ENCODE measurements at regions not wholly inside any gene's neighbourhood (a gene's known extent, or its start where the extent isn't known, plus 50 kb on each side); places are given as distances from the start of the nearest gene placed in this dataset.
A peak's percentile ranks its signal among the peaks of the same experiment; 100 is the strongest.
"Not testable (repeated sequence)": the region's sequence is repeated elsewhere in the genome, so short reads cannot be mapped to it uniquely, and the experiment has no call there.

DNA sequence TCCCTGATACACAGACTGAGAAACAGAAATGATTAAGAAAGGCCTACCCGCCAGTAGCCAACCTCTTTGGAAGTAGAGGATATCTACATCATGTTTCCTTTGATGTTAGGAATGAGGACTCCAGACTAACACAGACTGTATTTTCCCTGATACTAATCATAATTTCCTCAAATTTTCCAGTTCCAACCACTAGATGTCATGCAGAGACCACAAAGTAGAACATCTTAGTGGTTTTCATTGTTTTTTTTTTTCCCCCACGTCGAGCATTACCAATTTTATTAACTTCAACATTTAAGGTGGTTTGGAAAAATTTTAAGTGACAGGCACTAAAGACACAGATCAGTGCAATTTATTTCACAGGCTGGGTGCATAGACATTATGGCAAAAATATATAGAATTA is 303.6 kb downstream of the ANKRD30BL start:
- not testable (repeated sequence) for H3K4me3 Mint-ChIP-seq; H3K27me3 Mint-ChIP-seq (ENCODE audit: low read depth); H3K4me1 Mint-ChIP-seq; H3K36me3 Mint-ChIP-seq (ENCODE audit: low read depth); H3K9me3 Mint-ChIP-seq; H3K27ac Mint-ChIP-seq
- TF ChIP-seq, protein P1, sequence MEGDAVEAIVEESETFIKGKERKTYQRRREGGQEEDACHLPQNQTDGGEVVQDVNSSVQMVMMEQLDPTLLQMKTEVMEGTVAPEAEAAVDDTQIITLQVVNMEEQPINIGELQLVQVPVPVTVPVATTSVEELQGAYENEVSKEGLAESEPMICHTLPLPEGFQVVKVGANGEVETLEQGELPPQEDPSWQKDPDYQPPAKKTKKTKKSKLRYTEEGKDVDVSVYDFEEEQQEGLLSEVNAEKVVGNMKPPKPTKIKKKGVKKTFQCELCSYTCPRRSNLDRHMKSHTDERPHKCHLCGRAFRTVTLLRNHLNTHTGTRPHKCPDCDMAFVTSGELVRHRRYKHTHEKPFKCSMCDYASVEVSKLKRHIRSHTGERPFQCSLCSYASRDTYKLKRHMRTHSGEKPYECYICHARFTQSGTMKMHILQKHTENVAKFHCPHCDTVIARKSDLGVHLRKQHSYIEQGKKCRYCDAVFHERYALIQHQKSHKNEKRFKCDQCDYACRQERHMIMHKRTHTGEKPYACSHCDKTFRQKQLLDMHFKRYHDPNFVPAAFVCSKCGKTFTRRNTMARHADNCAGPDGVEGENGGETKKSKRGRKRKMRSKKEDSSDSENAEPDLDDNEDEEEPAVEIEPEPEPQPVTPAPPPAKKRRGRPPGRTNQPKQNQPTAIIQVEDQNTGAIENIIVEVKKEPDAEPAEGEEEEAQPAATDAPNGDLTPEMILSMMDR (IDR thresholded peaks at IDR 0.05; ENCODE audit: unreplicated experiment in 3 of 3), result peak; percentile 44 to 58 (median 47)

Measured in nephron (organoid).